HCEC 1CT (cell line): ENCODE measurements at regions not wholly inside any gene's neighbourhood (a gene's known extent, or its start where the extent isn't known, plus 50 kb on each side); places are given as distances from the start of the nearest gene placed in this dataset.
"Not testable (repeated sequence)": the region's sequence is repeated elsewhere in the genome, so short reads cannot be mapped to it uniquely, and the experiment has no call there.

Source experiments
- DNase-seq: peaks from one replicate; pipeline ENCODE4 v3.0.0-alpha.2; 2017

- no peak for DNase-seq
Observed at GRCh38 chr18:44258576-44258975, 422.1 kb upstream of the SETBP1 start.

GRCh38 chr18:44259610-44260009 is 421.1 kb upstream of the SETBP1 start:
- DNase-seq, result no peak

GRCh38 chr18:44265437-44265836 is 415.3 kb upstream of the SETBP1 start:
- DNase-seq, result no peak

- no peak for DNase-seq
Observed at GRCh38 chr18:44273298-44273697, 407.4 kb upstream of the SETBP1 start.

GRCh38 chr18:44280479-44280878 is 400.2 kb upstream of the SETBP1 start:
- DNase-seq, result no peak

- DNase-seq, result no peak
Observed at GRCh38 chr18:44286049-44286448, 394.6 kb upstream of the SETBP1 start.

GRCh38 chr18:44290366-44290977 is 390.2 kb upstream of the SETBP1 start:
- DNase-seq, result no peak

- DNase-seq, result no peak
Observed at GRCh38 chr18:44298566-44298965, 382.1 kb upstream of the SETBP1 start.

GRCh38 chr18:44309185-44309584 is 371.5 kb upstream of the SETBP1 start:
- DNase-seq, result no peak

GRCh38 chr18:44320619-44321460 is 359.8 kb upstream of the SETBP1 start:
- DNase-seq, result no peak

GRCh38 chr18:44321868-44322590 is 358.7 kb upstream of the SETBP1 start:
- no peak for DNase-seq

- no peak for DNase-seq
Observed at GRCh38 chr18:44323125-44323524, 357.6 kb upstream of the SETBP1 start.

GRCh38 chr18:44324361-44324760 is 356.3 kb upstream of the SETBP1 start:
- no peak for DNase-seq

- no peak for DNase-seq
Observed at GRCh38 chr18:44325903-44326635, 354.6 kb upstream of the SETBP1 start.

- no peak for DNase-seq
Observed at GRCh38 chr18:44331656-44332570, 348.8 kb upstream of the SETBP1 start.

GRCh38 chr18:44341759-44342158 is 338.9 kb upstream of the SETBP1 start:
- no peak for DNase-seq

- no peak for DNase-seq
Observed at GRCh38 chr18:44342162-44342561, 338.5 kb upstream of the SETBP1 start.

- no peak for DNase-seq
Observed at GRCh38 chr18:44342946-44343345, 337.7 kb upstream of the SETBP1 start.

- no peak for DNase-seq
Observed at GRCh38 chr18:44343570-44343969, 337.1 kb upstream of the SETBP1 start.

GRCh38 chr18:44356566-44357157 is 324.0 kb upstream of the SETBP1 start:
- no peak for DNase-seq

GRCh38 chr18:44358402-44358801 is 322.3 kb upstream of the SETBP1 start:
- DNase-seq, result no peak

GRCh38 chr18:44359741-44360140 is 320.9 kb upstream of the SETBP1 start:
- DNase-seq, result not testable (repeated sequence)
